MM.1S (cell line): ENCODE measurements at regions not wholly inside any gene's neighbourhood (a gene's known extent, or its start where the extent isn't known, plus 50 kb on each side); places are given as distances from the start of the nearest gene placed in this dataset.

Experiments
- CTCF ChIP-seq: fragments of 300-600 bp; sonication (generic); IDR thresholded peaks from 2 replicates; pipeline ENCODE4 v1.5.1; 2016; ENCODE audit warnings: antibody characterized with exemption, low read length, mixed read lengths
- EZH2 ChIP-seq: fragments of 300-600 bp; sonication (generic); optimal IDR thresholded peaks from 2 replicates; pipeline ENCODE3; 2017; ENCODE audit warnings: low read depth, mild to moderate bottlenecking, antibody characterized with exemption, low read length, mixed read lengths

GRCh38 chr1:99397029-99397428 is 132.7 kb downstream of the PLPPR4 start:
- no peak for TF ChIP-seq CTCF
- no peak for TF ChIP-seq EZH2
